ENCODE measurements at regions not wholly inside any gene's neighbourhood (a gene's known extent, or its start where the extent isn't known, plus 50 kb on each side); places are given as distances from the start of the nearest gene placed in this dataset.

DNA sequence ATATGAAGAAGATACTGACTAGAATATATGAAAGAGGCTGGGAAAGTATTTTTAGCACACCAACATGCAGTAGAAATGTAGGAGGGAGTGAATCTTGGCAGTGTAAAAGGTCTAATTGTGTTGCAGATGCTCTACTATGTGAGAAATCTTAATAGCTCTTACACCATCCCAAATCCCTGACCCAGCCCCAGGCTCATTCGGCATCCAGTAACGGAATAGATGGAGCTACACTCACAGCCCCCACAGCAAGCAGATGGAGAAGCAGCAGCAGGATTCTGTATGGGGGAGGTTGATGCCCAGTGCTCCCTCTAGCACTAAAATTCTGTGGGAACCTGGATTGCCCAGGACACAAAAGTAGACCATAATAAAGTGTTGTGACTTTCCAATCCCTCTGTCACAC lies 153.2 kb upstream of the PRDX4 start:
- no peak overlapping the region for H3K27ac ChIP-seq (ENCODE audit: low read depth in 1 of 2, low read length in 2 of 2)
- no peak for TF ChIP-seq TAF1 (conservative IDR thresholded peaks at IDR 0.05)
- TF ChIP-seq NR2F2 (IDR thresholded peaks at IDR 0.05): no peak
- TF ChIP-seq RAD21 (IDR thresholded peaks at IDR 0.05): no peak
- no peak for TF ChIP-seq MAX (IDR thresholded peaks at IDR 0.05)
- no peak for TF ChIP-seq REST (IDR thresholded peaks at IDR 0.05)
- TF ChIP-seq SP1 (IDR thresholded peaks at IDR 0.05): no peak
- TF ChIP-seq YY1 (IDR thresholded peaks at IDR 0.05): no peak
- TF ChIP-seq CTCF (IDR thresholded peaks at IDR 0.05; ENCODE audit: low read depth, low read length, missing input control): no peak
- no peak for TF ChIP-seq EGR1 (IDR thresholded peaks at IDR 0.05; ENCODE audit: low read depth in 2 of 2)
- no peak for TF ChIP-seq JUND (IDR thresholded peaks at IDR 0.05)
- TF ChIP-seq RXRA (IDR thresholded peaks at IDR 0.05): no peak
- TF ChIP-seq, protein P1, sequence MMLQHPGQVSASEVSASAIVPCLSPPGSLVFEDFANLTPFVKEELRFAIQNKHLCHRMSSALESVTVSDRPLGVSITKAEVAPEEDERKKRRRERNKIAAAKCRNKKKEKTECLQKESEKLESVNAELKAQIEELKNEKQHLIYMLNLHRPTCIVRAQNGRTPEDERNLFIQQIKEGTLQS (IDR thresholded peaks at IDR 0.05): no peak
- no peak for TF ChIP-seq GABPA (IDR thresholded peaks at IDR 0.05 in 1 of 2, conservative IDR thresholded peaks at IDR 0.05 in 1 of 2)
- no peak for TF ChIP-seq ZBTB33 (IDR thresholded peaks at IDR 0.05)
- no peak for TF ChIP-seq HNF4G (IDR thresholded peaks at IDR 0.05)
- no peak for TF ChIP-seq FOXA1 (IDR thresholded peaks at IDR 0.05)
- no peak for TF ChIP-seq FOXA2 (IDR thresholded peaks at IDR 0.05)
- TF ChIP-seq HNF4A (conservative IDR thresholded peaks at IDR 0.05): no peak
- no peaks in the 10 kb centered on the region for H3K36me3 ChIP-seq (ENCODE audit: control insufficient read depth in 4 of 4, insufficient read depth in 3 of 4, low read depth in 1 of 4, low read length in 3 of 4)
- peaks cover 0 to 2% (median 0%) of the 10 kb centered on the region in 4 donors for H3K27me3 ChIP-seq (ENCODE audit: control insufficient read depth in 4 of 4, insufficient read depth in 4 of 4, low read length in 3 of 4)
- peaks cover 0 to 3% (median 0%) of the 10 kb centered on the region in 4 donors for H3K4me1 ChIP-seq (ENCODE audit: control insufficient read depth in 4 of 4, insufficient read depth in 4 of 4, low read length in 3 of 4)
- H3K9ac ChIP-seq (ENCODE audit: low read depth in 1 of 2, low read length in 2 of 2): no peak overlapping the region
- 95% methylated on average over 2 of the region's 2 CpGs for WGBS
- no peak for DNase-seq (ENCODE audit: low spot score)
- H3K4me3 ChIP-seq (ENCODE audit: low read depth in 1 of 3, low read length in 3 of 3): no peak overlapping the region
- H3K9me3 ChIP-seq (ENCODE audit: control insufficient read depth in 4 of 4, low read length in 3 of 4): no peaks in the 10 kb centered on the region

Measured in liver (tissue), 8 donors.